Stomach (tissue), 8 donors: ENCODE measurements at regions not wholly inside any gene's neighbourhood (a gene's known extent, or its start where the extent isn't known, plus 50 kb on each side); places are given as distances from the start of the nearest gene placed in this dataset.

Experiments used
- DNase-seq, 2 donors: peaks; one replicate each; pipeline versions ENCODE4 v3.0.0 to v3.0.0-alpha.2; 2013 to 2019
- H3K27ac ChIP-seq, 5 donors: fragments of 200-600 bp in 4 of 5; sonication (generic) in 4 of 5; one replicate each; pipeline ENCODE4 v1.5.1; 2013 to 2019; ENCODE audit warnings: mild to moderate bottlenecking in 1 of 5, moderate library complexity in 1 of 5
- H3K27me3 ChIP-seq, 3 donors: fragments of 200-600 bp; sonication (generic); one replicate each; pipeline ENCODE4 v1.5.1; 2017 to 2019; ENCODE audit warnings: mixed run types in 1 of 3
- H3K36me3 ChIP-seq, 4 donors: fragments of 200-600 bp; sonication (generic); 1 replicate in 3 of 4; 2 replicates in 1 of 4; pipeline ENCODE4 v1.5.1; 2016 to 2019
- H3K4me1 ChIP-seq, 4 donors: fragments of 200-600 bp; sonication (generic); one replicate each; pipeline ENCODE4 v1.5.1; 2016 to 2019
- H3K4me3 ChIP-seq, 4 donors: fragments of 200-600 bp; sonication (generic) in 3 of 4; one replicate each; pipeline ENCODE4 v1.5.1; 2016 to 2019; ENCODE audit warnings: mild to moderate bottlenecking in 1 of 4
- H3K9me3 ChIP-seq, 4 donors: fragments of 200-600 bp; sonication (generic); one replicate each; pipeline ENCODE4 v1.5.1; 2016 to 2019
- EP300 ChIP-seq: sonication (generic); formaldehyde crosslinking; IDR thresholded peaks from one replicate; pipeline ENCODE4 v1.6.1; 2017; ENCODE audit warnings: antibody characterized with exemption
- POLR2A ChIP-seq, 4 donors: fragments of 450-650 bp; IDR thresholded peaks; one replicate each; pipeline ENCODE4 v1.6.1; 2016; ENCODE audit warnings: antibody characterized with exemption in 4 of 4, control low read depth in 2 of 4, mild to moderate bottlenecking in 1 of 4, moderate library complexity in 1 of 4
- POLR2AphosphoS5 ChIP-seq, 3 donors: sonication (generic); formaldehyde crosslinking; IDR thresholded peaks; one replicate each; pipeline ENCODE4 v1.6.1; 2016; ENCODE audit warnings: antibody characterized with exemption in 3 of 3
- WGBS, 5 donors: extraction: QIAGEN DNeasy Blood & Tissue Kit in 3 of 5; methylation state at CpG; one replicate each; pipeline versions ENCODE4 v1.1.5 to v1.1.7; 2013 to 2018; 5-methylcytosine and 5-hydroxymethylcytosine counted together
- intact Hi-C: fragments of 100-400 bp; cut with DNase I; formaldehyde crosslinking; loops from one replicate; pipeline ENCODE4 v1.15.1; 2023; ENCODE audit warnings: low total_unique reads
- TF ChIP-seq, protein P1 (sequence below), 7 experiments: fragments of 450-650 bp in 4 of 7; fragments of 200-600 bp in 3 of 7; sonication (generic) in 3 of 7; IDR thresholded peaks; one replicate each; pipeline ENCODE4 v1.5.1; 2016 to 2019; ENCODE audit warnings: antibody characterized with exemption in 7 of 7, control low read depth in 2 of 7, mild to moderate bottlenecking in 1 of 7
- donor health status: healthy with polysubstance abuse.
- donor health status: Bipolar disorder and iron deficiency.
- donor health status: healthy.

DNA sequence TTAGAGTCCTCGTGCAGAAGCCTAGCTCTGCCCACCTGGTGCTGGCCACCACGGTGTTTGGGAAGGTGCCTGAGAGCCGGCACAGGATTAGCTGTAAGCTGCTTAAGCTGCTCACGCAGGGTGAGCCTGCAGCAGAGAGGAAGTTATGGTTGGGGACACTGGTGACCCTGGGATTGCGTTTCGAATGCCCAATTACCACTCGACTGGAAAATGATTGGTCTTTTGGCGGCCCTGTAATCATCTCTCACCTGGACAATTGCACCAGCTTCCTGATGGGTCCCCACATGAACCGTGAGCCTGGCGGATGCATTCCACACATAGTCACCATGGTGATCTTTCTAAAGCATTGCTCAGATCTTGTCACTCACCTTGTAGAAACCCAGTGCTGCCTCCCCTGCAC lies 442.3 kb upstream of the ZMIZ1 start:
- Histone ChIP-seq H3K4me1 (peaks cover 9 to 46% (median 18%) of the 10 kb centered on the region in 4 donors), H3K27me3 (no peaks in the 10 kb centered on the region)
- intact Hi-C loops, result no loop called here

DNA sequence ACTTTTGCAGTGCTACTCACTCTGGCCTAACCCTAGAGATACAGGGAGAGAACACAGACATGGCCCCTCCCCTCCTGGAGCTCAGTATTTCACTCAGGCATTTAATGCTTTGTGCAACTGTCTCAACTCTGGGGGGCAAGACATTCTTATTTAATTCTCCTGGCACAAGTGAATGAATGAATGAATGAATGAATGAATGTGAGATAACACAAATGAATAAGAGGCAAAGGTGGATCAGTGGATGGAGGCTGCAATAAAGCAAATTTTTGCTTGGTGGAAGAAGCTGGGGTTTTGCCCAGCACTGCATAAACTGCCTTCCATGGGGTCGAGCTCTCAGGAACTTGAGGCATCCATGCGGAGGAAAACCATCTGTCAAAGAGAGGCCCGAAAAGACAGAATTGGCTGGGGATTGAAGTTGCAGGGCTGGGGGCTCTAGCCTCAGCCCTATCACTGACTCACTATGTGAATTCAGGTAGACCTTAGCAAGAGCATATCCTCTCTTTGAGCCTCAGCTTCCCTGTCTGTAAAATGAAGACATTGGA lies 441.4 kb upstream of the ZMIZ1 start:
- Histone ChIP-seq H3K27ac (no peak overlapping the region), H3K4me1 (peaks cover under 1 to 37% (median 10%) of the 10 kb centered on the region in 4 donors), H3K9me3 (no peaks in the 10 kb centered on the region), H3K27me3 (no peaks in the 10 kb centered on the region), H3K4me3 (no peak overlapping the region), H3K36me3 (no peaks in the 10 kb centered on the region)
- TF ChIP-seq EP300, result no peak
- TF ChIP-seq, protein P1, sequence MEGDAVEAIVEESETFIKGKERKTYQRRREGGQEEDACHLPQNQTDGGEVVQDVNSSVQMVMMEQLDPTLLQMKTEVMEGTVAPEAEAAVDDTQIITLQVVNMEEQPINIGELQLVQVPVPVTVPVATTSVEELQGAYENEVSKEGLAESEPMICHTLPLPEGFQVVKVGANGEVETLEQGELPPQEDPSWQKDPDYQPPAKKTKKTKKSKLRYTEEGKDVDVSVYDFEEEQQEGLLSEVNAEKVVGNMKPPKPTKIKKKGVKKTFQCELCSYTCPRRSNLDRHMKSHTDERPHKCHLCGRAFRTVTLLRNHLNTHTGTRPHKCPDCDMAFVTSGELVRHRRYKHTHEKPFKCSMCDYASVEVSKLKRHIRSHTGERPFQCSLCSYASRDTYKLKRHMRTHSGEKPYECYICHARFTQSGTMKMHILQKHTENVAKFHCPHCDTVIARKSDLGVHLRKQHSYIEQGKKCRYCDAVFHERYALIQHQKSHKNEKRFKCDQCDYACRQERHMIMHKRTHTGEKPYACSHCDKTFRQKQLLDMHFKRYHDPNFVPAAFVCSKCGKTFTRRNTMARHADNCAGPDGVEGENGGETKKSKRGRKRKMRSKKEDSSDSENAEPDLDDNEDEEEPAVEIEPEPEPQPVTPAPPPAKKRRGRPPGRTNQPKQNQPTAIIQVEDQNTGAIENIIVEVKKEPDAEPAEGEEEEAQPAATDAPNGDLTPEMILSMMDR (IDR thresholded peaks at IDR 0.05), result no peak
- TF ChIP-seq POLR2A (IDR thresholded peaks at IDR 0.05), result no peak
- TF ChIP-seq POLR2AphosphoS5 (IDR thresholded peaks at IDR 0.05), result no peak
- intact Hi-C loops, result no loop called here
- DNase-seq, result no peak
- 66 to 92% (median 77%) methylated on average over 3 of the region's 3 CpGs for WGBS, 5 donors

More for the DNA sequence above, 442.3 kb upstream of the ZMIZ1 start:
- Histone ChIP-seq H3K4me3 (no peak overlapping the region), H3K9me3 (no peaks in the 10 kb centered on the region), H3K36me3 (no peaks in the 10 kb centered on the region), H3K27ac (no peak overlapping the region)
- TF ChIP-seq POLR2A (IDR thresholded peaks at IDR 0.05), result no peak
- no peak for TF ChIP-seq POLR2AphosphoS5 (IDR thresholded peaks at IDR 0.05)
- TF ChIP-seq, protein P1 (IDR thresholded peaks at IDR 0.05), result no peak
- TF ChIP-seq EP300, result no peak
- no peak for DNase-seq
- WGBS, 5 donors, result 78 to 93% (median 87%) methylated on average over 10 of the region's 10 CpGs

DNA sequence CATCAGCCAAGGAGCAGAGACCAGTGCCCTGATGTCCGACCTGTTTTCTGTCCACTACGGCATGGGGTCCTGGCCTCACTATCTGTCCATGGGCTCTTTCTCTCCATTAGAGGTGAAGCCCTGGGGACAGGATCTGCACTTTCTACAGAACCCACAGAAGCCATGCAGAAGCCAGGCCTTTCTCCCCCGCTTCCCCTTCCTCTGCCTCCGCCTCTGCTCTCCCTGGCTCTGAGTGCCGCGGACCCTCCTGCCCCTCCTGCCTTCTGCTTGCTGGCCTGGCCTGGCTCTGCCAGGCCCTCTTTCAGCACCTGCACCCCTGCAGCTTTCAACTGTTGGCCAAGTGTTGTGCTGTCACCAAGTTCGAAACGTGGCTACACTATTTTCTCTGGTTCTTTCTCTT lies 439.8 kb upstream of the ZMIZ1 start:
- 81 to 97% (median 83%) methylated on average over 8 of the region's 8 CpGs for WGBS, 5 donors
- no peaks in the 10 kb centered on the region for H3K36me3 ChIP-seq
- TF ChIP-seq POLR2AphosphoS5 (IDR thresholded peaks at IDR 0.05) (no peak), POLR2A (IDR thresholded peaks at IDR 0.05) (no peak), EP300 (no peak)
- TF ChIP-seq, protein P1 (IDR thresholded peaks at IDR 0.05), result no peak

DNA sequence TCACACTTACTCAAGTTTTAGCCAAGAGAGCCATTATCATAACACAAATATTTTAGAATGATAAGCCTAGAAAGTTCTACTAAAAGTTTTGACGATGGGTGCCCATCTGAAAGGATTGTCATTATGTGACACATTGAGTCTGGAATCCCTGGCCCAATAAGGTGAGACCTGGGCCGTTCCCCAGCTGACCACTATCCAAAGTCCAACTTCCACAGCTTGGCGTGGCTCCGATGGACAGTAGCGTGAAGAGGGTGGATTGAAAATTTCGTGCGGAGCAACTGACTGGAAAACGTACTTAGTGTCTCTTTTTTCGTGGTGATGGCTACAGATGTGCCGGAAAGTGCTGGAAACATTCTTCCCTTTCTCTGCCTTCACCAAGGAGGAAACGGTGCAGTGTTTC lies 439.0 kb upstream of the ZMIZ1 start:
- Histone ChIP-seq H3K36me3 (no peaks in the 10 kb centered on the region), H3K27ac (no peak overlapping the region), H3K27me3 (no peaks in the 10 kb centered on the region), H3K4me1 (peaks cover 0 to 23% (median 4%) of the 10 kb centered on the region in 4 donors), H3K9me3 (no peaks in the 10 kb centered on the region), H3K4me3 (no peak overlapping the region)
- intact Hi-C loops, result no loop called here
- TF ChIP-seq, protein P1 (IDR thresholded peaks at IDR 0.05), result no peak
- no peak for TF ChIP-seq POLR2A (IDR thresholded peaks at IDR 0.05)
- no peak for TF ChIP-seq EP300
- no peak for TF ChIP-seq POLR2AphosphoS5 (IDR thresholded peaks at IDR 0.05)
- no peak for DNase-seq
- WGBS, 5 donors, result 78 to 84% (median 79%) methylated on average over 11 of the region's 11 CpGs

More for the DNA sequence above, 439.8 kb upstream of the ZMIZ1 start:
- H3K9me3 ChIP-seq, result no peaks in the 10 kb centered on the region
- intact Hi-C loops, result no loop called here
- no peaks in the 10 kb centered on the region for H3K27me3 ChIP-seq
- H3K4me3 ChIP-seq, result no peak overlapping the region
- H3K27ac ChIP-seq, result no peak overlapping the region
- peaks cover 0 to 23% (median 6%) of the 10 kb centered on the region in 4 donors for H3K4me1 ChIP-seq
- no peak for DNase-seq
